HEK293 (cell line): ENCODE measurements at regions not wholly inside any gene's neighbourhood (a gene's known extent, or its start where the extent isn't known, plus 50 kb on each side); places are given as distances from the start of the nearest gene placed in this dataset.

Source experiments
- CTCF ChIA-PET: fragments of 350-600 bp; formaldehyde crosslinking; extraction: SDS; loops from one replicate; lab custom pipeline; 2021; ENCODE audit warnings: antibody characterized with exemption; lab: Yijun Ruan, JAX
- POLR2A ChIA-PET: fragments of 300-600 bp; formaldehyde crosslinking; extraction: SDS; loops from one replicate; lab custom pipeline; 2020; ENCODE audit warnings: antibody characterized with exemption, inconsistent platforms; lab: Yijun Ruan, JAX
- H3K27ac ChIP-seq: fragments of 200-500 bp; sonication (Bioruptor generic); 2 replicates; pipeline ENCODE4 v1.5.1; 2014; ENCODE audit warnings: low read depth, low read length, control low read depth, inconsistent platforms; ENCODE audit errors: extremely low read depth
- H3K36me3 ChIP-seq, 2 experiments: fragments of 200-500 bp in 1 of 2; sonication (Bioruptor generic) in 1 of 2; 1 replicate in 1 of 2; 2 replicates in 1 of 2; pipeline ENCODE4 v1.5.1; 2014 to 2017; ENCODE audit warnings: inconsistent platforms in 2 of 2, low read length in 2 of 2; ENCODE audit not compliant: control insufficient read depth in 2 of 2, insufficient read depth in 1 of 2
- H3K4me1 ChIP-seq: fragments of 200-500 bp; sonication (Bioruptor generic); 2 replicates; pipeline ENCODE4 v1.5.1; 2014; ENCODE audit warnings: mild to moderate bottlenecking, low read length, inconsistent platforms; ENCODE audit not compliant: control insufficient read depth, insufficient read depth
- H3K4me3 ChIP-seq: 2 replicates; pipeline ENCODE4 v1.5.1; 2011; ENCODE audit warnings: low read depth, mild to moderate bottlenecking, control low read depth, low read length, moderate library complexity
- H3K9me3 ChIP-seq: fragments of 200-500 bp; sonication (Bioruptor generic); 2 replicates; pipeline ENCODE4 v1.5.1; 2014; ENCODE audit warnings: low read depth, low read length, inconsistent platforms; ENCODE audit not compliant: control insufficient read depth, insufficient read depth
- FEZF1 ChIP-seq: fragments of 450-650 bp; formaldehyde crosslinking; IDR thresholded peaks from 2 replicates; pipeline ENCODE4 v1.5.1; 2016; ENCODE audit warnings: missing biosample characterization, missing genetic modification characterization
- GLI4 ChIP-seq: fragments of 450-650 bp; formaldehyde crosslinking; IDR thresholded peaks from 2 replicates; pipeline ENCODE4 v1.5.1; 2016; ENCODE audit warnings: missing biosample characterization, missing genetic modification characterization
- INSM2 ChIP-seq: fragments of 450-650 bp; formaldehyde crosslinking; IDR thresholded peaks from 2 replicates; pipeline ENCODE4 v1.5.1; 2016; ENCODE audit warnings: missing biosample characterization, missing genetic modification characterization
- KLF9 ChIP-seq: fragments of 450-650 bp; formaldehyde crosslinking; IDR thresholded peaks from 2 replicates; pipeline ENCODE4 v1.5.1; 2016; ENCODE audit warnings: missing biosample characterization, missing genetic modification characterization, low read depth
- MZF1 ChIP-seq: fragments of 450-650 bp; formaldehyde crosslinking; IDR thresholded peaks from 2 replicates; pipeline ENCODE4 v1.5.1; 2017; ENCODE audit warnings: missing biosample characterization, missing genetic modification characterization, borderline replicate concordance
- OVOL3 ChIP-seq: fragments of 450-650 bp; formaldehyde crosslinking; IDR thresholded peaks from 2 replicates; pipeline ENCODE4 v1.5.1; 2016; ENCODE audit warnings: missing biosample characterization, missing genetic modification characterization
- SP2 ChIP-seq: fragments of 450-650 bp; formaldehyde crosslinking; IDR thresholded peaks from 2 replicates; pipeline ENCODE4 v1.5.1; 2016; ENCODE audit warnings: missing biosample characterization, missing genetic modification characterization
- YY2 ChIP-seq: fragments of 450-650 bp; formaldehyde crosslinking; IDR thresholded peaks from 2 replicates; pipeline ENCODE4 v1.5.1; 2016; ENCODE audit warnings: missing biosample characterization, missing genetic modification characterization
- ZFP37 ChIP-seq: fragments of 450-650 bp; formaldehyde crosslinking; IDR thresholded peaks from 2 replicates; pipeline ENCODE4 v1.5.1; 2016; ENCODE audit warnings: missing biosample characterization, missing genetic modification characterization
- ZNF114 ChIP-seq: fragments of 450-650 bp; formaldehyde crosslinking; IDR thresholded peaks from 2 replicates; pipeline ENCODE4 v1.5.0; 2017; ENCODE audit warnings: missing biosample characterization, missing genetic modification characterization
- ZNF146 ChIP-seq: fragments of 450-650 bp; formaldehyde crosslinking; IDR thresholded peaks from 2 replicates; pipeline ENCODE4 v1.5.1; 2016; ENCODE audit warnings: missing biosample characterization, missing genetic modification characterization
- ZNF155 ChIP-seq: fragments of 450-650 bp; formaldehyde crosslinking; IDR thresholded peaks from 2 replicates; pipeline ENCODE4 v1.5.1; 2016; ENCODE audit warnings: missing biosample characterization, missing genetic modification characterization
- ZNF16 ChIP-seq: fragments of 450-650 bp; formaldehyde crosslinking; IDR thresholded peaks from 2 replicates; pipeline ENCODE4 v1.5.1; 2016; ENCODE audit warnings: low read depth, missing biosample characterization, missing genetic modification characterization
- ZNF350 ChIP-seq: fragments of 450-650 bp; formaldehyde crosslinking; IDR thresholded peaks from 2 replicates; pipeline ENCODE4 v1.5.0; 2017; ENCODE audit warnings: missing biosample characterization, mild to moderate bottlenecking, missing genetic modification characterization
- ZNF354C ChIP-seq: fragments of 450-650 bp; formaldehyde crosslinking; IDR thresholded peaks from 2 replicates; pipeline ENCODE4 v1.5.1; 2016; ENCODE audit warnings: missing biosample characterization, missing genetic modification characterization, low read depth, borderline replicate concordance
- ZNF362 ChIP-seq: fragments of 450-650 bp; formaldehyde crosslinking; IDR thresholded peaks from 2 replicates; pipeline ENCODE4 v1.5.1; 2016; ENCODE audit warnings: missing biosample characterization, missing genetic modification characterization
- ZNF398 ChIP-seq: fragments of 450-650 bp; formaldehyde crosslinking; IDR thresholded peaks from 2 replicates; pipeline ENCODE4 v1.5.1; 2017; ENCODE audit warnings: missing biosample characterization, missing genetic modification characterization
- ZNF473 ChIP-seq: fragments of 450-650 bp; formaldehyde crosslinking; IDR thresholded peaks from 2 replicates; pipeline ENCODE4 v1.5.1; 2017; ENCODE audit warnings: missing biosample characterization, missing genetic modification characterization
- ZNF626 ChIP-seq: fragments of 450-650 bp; sonication (Bioruptor Pico); formaldehyde crosslinking; IDR thresholded peaks from 2 replicates; pipeline ENCODE4 v1.5.1; 2018; ENCODE audit warnings: missing biosample characterization, missing genetic modification characterization, inconsistent platforms
- ZNF670 ChIP-seq: fragments of 450-650 bp; formaldehyde crosslinking; IDR thresholded peaks from 2 replicates; pipeline ENCODE4 v1.5.1; 2016; ENCODE audit warnings: missing biosample characterization, missing genetic modification characterization, low read depth
- ZNF791 ChIP-seq: fragments of 450-650 bp; formaldehyde crosslinking; IDR thresholded peaks from 2 replicates; pipeline ENCODE4 v1.5.1; 2016; ENCODE audit warnings: missing biosample characterization, missing genetic modification characterization
- TF ChIP-seq, protein P1 (sequence below): fragments of 450-650 bp; formaldehyde crosslinking; IDR thresholded peaks from 2 replicates; pipeline ENCODE4 v1.5.1; 2017; ENCODE audit warnings: missing biosample characterization, mild to moderate bottlenecking, missing genetic modification characterization, moderate library complexity
- TF ChIP-seq, protein P2 (sequence below): fragments of 450-650 bp; formaldehyde crosslinking; IDR thresholded peaks from 2 replicates; pipeline ENCODE4 v1.5.1; 2016; ENCODE audit warnings: missing biosample characterization, missing genetic modification characterization
- TF ChIP-seq, protein P3 (sequence below): fragments of 450-650 bp; formaldehyde crosslinking; conservative IDR thresholded peaks from 2 replicates; pipeline ENCODE4 v1.5.1; 2016; ENCODE audit warnings: low read depth, missing biosample characterization, missing genetic modification characterization

GRCh38 chr1:177426497-177426896 is 255.7 kb downstream of the BRINP2 start:
- no peak overlapping the region for H3K4me3 ChIP-seq
- H3K27ac ChIP-seq, result no peak overlapping the region
- no peaks in the 10 kb centered on the region for H3K36me3 ChIP-seq
- TF ChIP-seq ZNF155 (tag by site-specific recombination) (no peak), OVOL3 (tag by site-specific recombination) (no peak), ZNF398 (tag by site-specific recombination) (no peak), ZNF114 (tag by site-specific recombination) (no peak), ZFP37 (tag by site-specific recombination) (no peak), ZNF473 (no peak), ZNF626 (tag by site-specific recombination) (no peak), ZNF16 (tag by site-specific recombination) (no peak), SP2 (no peak), ZNF354C (tag by site-specific recombination) (no peak), KLF9 (tag by site-specific recombination) (no peak), ZNF670 (tag by site-specific recombination) (no peak), ZNF362 (no peak)
- TF ChIP-seq, protein P1, sequence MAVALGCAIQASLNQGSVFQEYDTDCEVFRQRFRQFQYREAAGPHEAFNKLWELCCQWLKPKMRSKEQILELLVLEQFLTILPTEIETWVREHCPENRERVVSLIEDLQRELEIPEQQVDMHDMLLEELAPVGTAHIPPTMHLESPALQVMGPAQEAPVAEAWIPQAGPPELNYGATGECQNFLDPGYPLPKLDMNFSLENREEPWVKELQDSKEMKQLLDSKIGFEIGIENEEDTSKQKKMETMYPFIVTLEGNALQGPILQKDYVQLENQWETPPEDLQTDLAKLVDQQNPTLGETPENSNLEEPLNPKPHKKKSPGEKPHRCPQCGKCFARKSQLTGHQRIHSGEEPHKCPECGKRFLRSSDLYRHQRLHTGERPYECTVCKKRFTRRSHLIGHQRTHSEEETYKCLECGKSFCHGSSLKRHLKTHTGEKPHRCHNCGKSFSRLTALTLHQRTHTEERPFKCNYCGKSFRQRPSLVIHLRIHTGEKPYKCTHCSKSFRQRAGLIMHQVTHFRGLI (tag by site-specific recombination), result no peak
- TF ChIP-seq, protein P2, sequence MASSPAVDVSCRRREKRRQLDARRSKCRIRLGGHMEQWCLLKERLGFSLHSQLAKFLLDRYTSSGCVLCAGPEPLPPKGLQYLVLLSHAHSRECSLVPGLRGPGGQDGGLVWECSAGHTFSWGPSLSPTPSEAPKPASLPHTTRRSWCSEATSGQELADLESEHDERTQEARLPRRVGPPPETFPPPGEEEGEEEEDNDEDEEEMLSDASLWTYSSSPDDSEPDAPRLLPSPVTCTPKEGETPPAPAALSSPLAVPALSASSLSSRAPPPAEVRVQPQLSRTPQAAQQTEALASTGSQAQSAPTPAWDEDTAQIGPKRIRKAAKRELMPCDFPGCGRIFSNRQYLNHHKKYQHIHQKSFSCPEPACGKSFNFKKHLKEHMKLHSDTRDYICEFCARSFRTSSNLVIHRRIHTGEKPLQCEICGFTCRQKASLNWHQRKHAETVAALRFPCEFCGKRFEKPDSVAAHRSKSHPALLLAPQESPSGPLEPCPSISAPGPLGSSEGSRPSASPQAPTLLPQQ (tag by site-specific recombination), result no peak
- no peaks in the 10 kb centered on the region for H3K4me1 ChIP-seq
- ChIA-PET POLR2A (no interaction called here), CTCF (no interaction called here)
- H3K9me3 ChIP-seq, result no peaks in the 10 kb centered on the region

DNA sequence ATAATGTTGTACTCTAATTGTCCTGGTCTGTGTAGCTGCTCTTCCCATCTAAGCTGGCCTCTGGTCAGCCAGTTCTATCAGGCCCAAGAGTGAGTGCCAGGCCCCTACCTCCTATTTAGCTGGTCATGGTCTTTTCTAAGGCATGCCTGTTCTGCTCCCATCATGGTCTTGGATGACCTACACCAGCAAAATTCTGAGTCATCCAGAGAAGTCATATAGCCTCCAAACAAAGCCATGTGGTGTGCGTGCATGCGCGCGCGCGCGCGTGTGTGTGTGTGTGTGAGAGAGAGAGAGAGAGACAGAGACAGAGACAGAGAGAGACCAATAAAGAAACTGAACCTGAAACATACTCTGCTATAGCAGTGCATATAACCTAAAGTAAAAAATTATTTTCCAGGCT is 254.4 kb downstream of the BRINP2 start:
- Histone ChIP-seq H3K36me3 (no peaks in the 10 kb centered on the region), H3K4me3 (no peak overlapping the region), H3K27ac (no peak overlapping the region), H3K9me3 (no peaks in the 10 kb centered on the region), H3K4me1 (no peaks in the 10 kb centered on the region)
- CTCF ChIA-PET, result no interaction called here
- POLR2A ChIA-PET, result no interaction called here
- TF ChIP-seq INSM2 (no peak), OVOL3 (tag by site-specific recombination) (no peak), ZNF350 (tag by site-specific recombination) (no peak), ZNF791 (tag by site-specific recombination) (no peak), MZF1 (tag by site-specific recombination) (no peak), GLI4 (tag by site-specific recombination) (no peak), FEZF1 (tag by site-specific recombination) (no peak), YY2 (tag by site-specific recombination) (no peak), ZNF146 (tag by site-specific recombination) (no peak)
- TF ChIP-seq, protein P3, sequence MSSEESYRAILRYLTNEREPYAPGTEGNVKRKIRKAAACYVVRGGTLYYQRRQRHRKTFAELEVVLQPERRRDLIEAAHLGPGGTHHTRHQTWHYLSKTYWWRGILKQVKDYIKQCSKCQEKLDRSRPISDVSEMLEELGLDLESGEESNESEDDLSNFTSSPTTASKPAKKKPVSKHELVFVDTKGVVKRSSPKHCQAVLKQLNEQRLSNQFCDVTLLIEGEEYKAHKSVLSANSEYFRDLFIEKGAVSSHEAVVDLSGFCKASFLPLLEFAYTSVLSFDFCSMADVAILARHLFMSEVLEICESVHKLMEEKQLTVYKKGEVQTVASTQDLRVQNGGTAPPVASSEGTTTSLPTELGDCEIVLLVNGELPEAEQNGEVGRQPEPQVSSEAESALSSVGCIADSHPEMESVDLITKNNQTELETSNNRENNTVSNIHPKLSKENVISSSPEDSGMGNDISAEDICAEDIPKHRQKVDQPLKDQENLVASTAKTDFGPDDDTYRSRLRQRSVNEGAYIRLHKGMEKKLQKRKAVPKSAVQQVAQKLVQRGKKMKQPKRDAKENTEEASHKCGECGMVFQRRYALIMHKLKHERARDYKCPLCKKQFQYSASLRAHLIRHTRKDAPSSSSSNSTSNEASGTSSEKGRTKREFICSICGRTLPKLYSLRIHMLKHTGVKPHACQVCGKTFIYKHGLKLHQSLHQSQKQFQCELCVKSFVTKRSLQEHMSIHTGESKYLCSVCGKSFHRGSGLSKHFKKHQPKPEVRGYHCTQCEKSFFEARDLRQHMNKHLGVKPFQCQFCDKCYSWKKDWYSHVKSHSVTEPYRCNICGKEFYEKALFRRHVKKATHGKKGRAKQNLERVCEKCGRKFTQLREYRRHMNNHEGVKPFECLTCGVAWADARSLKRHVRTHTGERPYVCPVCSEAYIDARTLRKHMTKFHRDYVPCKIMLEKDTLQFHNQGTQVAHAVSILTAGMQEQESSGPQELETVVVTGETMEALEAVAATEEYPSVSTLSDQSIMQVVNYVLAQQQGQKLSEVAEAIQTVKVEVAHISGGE, result no peak
